CD4-positive, alpha-beta memory T cell (primary cell): ENCODE measurements at regions not wholly inside any gene's neighbourhood (a gene's known extent, or its start where the extent isn't known, plus 50 kb on each side); places are given as distances from the start of the nearest gene placed in this dataset.

Source experiments
- CTCF ChIA-PET: fragments of 350-600 bp; sonication (Branson Sonifier 250); formaldehyde crosslinking; loops from one replicate; lab custom pipeline; 2021; ENCODE audit warnings: inconsistent platforms; ENCODE audit not compliant: partially characterized antibody; lab: Charles Lee
- POLR2A ChIA-PET: fragments of 350-600 bp; sonication (Branson Sonifier 250); formaldehyde crosslinking; loops from one replicate; lab custom pipeline; 2021; ENCODE audit not compliant: partially characterized antibody; lab: Charles Lee
- DNase-seq, 5 donors: peaks; one replicate each; pipeline versions ENCODE4 v3.0.0 to v3.0.0-alpha.2; 2020 to 2022; ENCODE audit warnings: mixed read lengths in 1 of 5
- H3K27ac ChIP-seq: one replicate; pipeline ENCODE4 v1.7.0; 2013; ENCODE audit warnings: low read depth, low read length
- H3K27me3 ChIP-seq: 2 replicates; pipeline ENCODE4 v1.7.0; 2013; ENCODE audit warnings: mild to moderate bottlenecking, low read length, moderate library complexity; ENCODE audit not compliant: insufficient read depth
- H3K36me3 ChIP-seq: 2 replicates; pipeline ENCODE4 v1.7.0; 2013; ENCODE audit warnings: mild to moderate bottlenecking, low read length, moderate library complexity; ENCODE audit not compliant: insufficient read depth
- H3K4me1 ChIP-seq: 2 replicates; pipeline ENCODE4 v1.7.0; 2013; ENCODE audit warnings: mild to moderate bottlenecking, low read length, moderate library complexity; ENCODE audit not compliant: insufficient read depth
- H3K4me3 ChIP-seq, 2 donors: one replicate each; pipeline ENCODE4 v1.7.0; 2013; ENCODE audit warnings: low read length in 2 of 2, mild to moderate bottlenecking in 1 of 2
- H3K9me3 ChIP-seq, 2 donors: one replicate each; pipeline ENCODE4 v1.7.0; 2013; ENCODE audit warnings: low read length in 2 of 2, control low read depth in 1 of 2; ENCODE audit not compliant: control insufficient read depth in 1 of 2
- H3K27ac Mint-ChIP-seq, 7 donors: one replicate each; pipeline ENCODE4 v1.8.0; 2020 to 2021; ENCODE audit warnings: mixed read lengths in 7 of 7, mild to moderate bottlenecking in 6 of 7, inconsistent platforms in 3 of 7, moderate library complexity in 3 of 7
- H3K27me3 Mint-ChIP-seq, 2 donors: one replicate each; pipeline ENCODE4 v1.8.0; 2020 to 2021; ENCODE audit warnings: mixed read lengths in 2 of 2
- H3K36me3 Mint-ChIP-seq, 2 donors: one replicate each; pipeline ENCODE4 v1.8.0; 2020 to 2021; ENCODE audit warnings: mixed read lengths in 2 of 2, inconsistent platforms in 1 of 2, mild to moderate bottlenecking in 1 of 2
- H3K4me1 Mint-ChIP-seq, 4 donors: one replicate each; pipeline ENCODE4 v1.8.0; 2020 to 2021; ENCODE audit warnings: mixed read lengths in 4 of 4, mild to moderate bottlenecking in 1 of 4
- H3K4me3 Mint-ChIP-seq, 8 donors: one replicate each; pipeline ENCODE4 v1.8.0; 2020 to 2021; ENCODE audit warnings: mixed read lengths in 8 of 8, mild to moderate bottlenecking in 7 of 8, moderate library complexity in 6 of 8, inconsistent platforms in 3 of 8
- H3K9me3 Mint-ChIP-seq, 8 donors: one replicate each; pipeline ENCODE4 v1.8.0; 2020 to 2021; ENCODE audit warnings: mixed read lengths in 8 of 8, mild to moderate bottlenecking in 5 of 8, inconsistent platforms in 3 of 8, moderate library complexity in 1 of 8
- intact Hi-C: fragments of 100-400 bp; cut with micrococcal nuclease; formaldehyde crosslinking; loops from one replicate; pipeline ENCODE4 v1.15.1; 2023

DNA sequence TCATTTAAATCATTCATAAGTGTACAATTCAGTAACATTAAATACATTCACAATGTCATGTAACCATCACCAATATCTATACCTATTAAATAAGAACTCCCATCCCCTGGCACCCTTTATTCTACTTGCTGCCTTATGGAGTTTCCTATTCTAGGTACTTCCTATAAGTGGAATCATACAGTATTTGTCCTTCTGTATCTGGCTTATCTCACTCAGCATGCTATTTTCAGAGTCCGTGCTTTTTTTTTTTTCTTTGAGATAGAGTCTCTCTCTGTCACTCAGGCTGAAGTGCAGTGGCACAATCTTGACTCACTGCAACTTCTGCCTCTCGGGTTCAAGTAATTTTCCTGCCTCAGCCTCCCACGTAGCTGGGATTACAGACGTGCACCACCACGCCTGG, 67.9 kb upstream of the STOX2 start:
- Histone ChIP-seq H3K27me3 (no peaks in the 10 kb centered on the region), H3K4me3 (no peak overlapping the region), H3K4me1 (no peaks in the 10 kb centered on the region), H3K9me3 (no peaks in the 10 kb centered on the region), H3K36me3 (no peaks in the 10 kb centered on the region), H3K27ac (no peak overlapping the region)
- no peaks in the 10 kb centered on the region for H3K4me1 Mint-ChIP-seq
- H3K9me3 Mint-ChIP-seq = no peaks in the 10 kb centered on the region
- ChIA-PET POLR2A (no interaction called here), CTCF (no interaction called here)
- no peak for DNase-seq
- H3K36me3 Mint-ChIP-seq = no peaks in the 10 kb centered on the region
- no peak overlapping the region for H3K4me3 Mint-ChIP-seq
- no peak overlapping the region for H3K27ac Mint-ChIP-seq
- peaks cover 11 to 17% of the 10 kb centered on the region in 2 donors for H3K27me3 Mint-ChIP-seq
- intact Hi-C loops = no loop called here

DNA sequence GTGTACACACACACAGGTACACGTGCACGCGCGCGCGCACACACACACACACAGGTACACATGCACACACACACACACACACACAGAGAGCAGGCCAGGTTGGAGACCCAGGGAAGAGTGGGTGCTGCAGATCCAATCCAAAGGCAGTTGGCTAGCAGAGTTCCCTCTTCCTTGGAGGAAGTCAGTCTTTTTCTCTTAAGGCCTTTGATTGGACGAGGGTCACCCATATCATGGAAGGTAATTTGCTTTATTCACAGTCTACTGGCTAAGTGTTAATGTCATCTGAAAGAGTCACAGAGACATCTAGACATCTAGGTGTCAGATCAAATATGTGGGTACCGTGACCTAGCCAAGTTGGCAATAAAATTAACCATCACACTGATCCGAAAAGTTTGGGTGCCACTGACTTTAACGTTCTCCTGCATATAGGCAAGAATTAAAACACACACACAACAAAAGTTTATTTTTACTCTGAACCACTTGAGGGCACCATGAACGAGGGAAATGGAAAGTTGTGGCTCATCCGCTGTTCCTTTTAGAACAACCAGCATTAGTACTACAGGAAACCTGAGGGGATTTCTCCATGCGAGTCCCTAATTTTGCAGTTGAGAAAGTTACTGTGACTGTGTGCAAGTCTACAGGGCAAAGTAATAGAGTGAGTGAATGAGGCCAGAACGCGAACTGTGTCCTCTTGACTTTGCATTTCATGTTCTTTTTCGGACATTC, 66.0 kb upstream of the STOX2 start:
- H3K4me1 Mint-ChIP-seq = no peaks in the 10 kb centered on the region
- Histone ChIP-seq H3K9me3 (no peaks in the 10 kb centered on the region), H3K36me3 (no peaks in the 10 kb centered on the region), H3K27ac (no peak overlapping the region), H3K27me3 (no peaks in the 10 kb centered on the region), H3K4me3 (no peak overlapping the region), H3K4me1 (no peaks in the 10 kb centered on the region)
- H3K9me3 Mint-ChIP-seq = no peaks in the 10 kb centered on the region
- DNase-seq = no peak
- H3K36me3 Mint-ChIP-seq = no peaks in the 10 kb centered on the region
- ChIA-PET CTCF (no interaction called here), POLR2A (no interaction called here)
- no peak overlapping the region for H3K27ac Mint-ChIP-seq
- intact Hi-C loops = no loop called here
- H3K4me3 Mint-ChIP-seq = no peak overlapping the region
- H3K27me3 Mint-ChIP-seq = peaks cover 11 to 17% of the 10 kb centered on the region in 2 donors

DNA sequence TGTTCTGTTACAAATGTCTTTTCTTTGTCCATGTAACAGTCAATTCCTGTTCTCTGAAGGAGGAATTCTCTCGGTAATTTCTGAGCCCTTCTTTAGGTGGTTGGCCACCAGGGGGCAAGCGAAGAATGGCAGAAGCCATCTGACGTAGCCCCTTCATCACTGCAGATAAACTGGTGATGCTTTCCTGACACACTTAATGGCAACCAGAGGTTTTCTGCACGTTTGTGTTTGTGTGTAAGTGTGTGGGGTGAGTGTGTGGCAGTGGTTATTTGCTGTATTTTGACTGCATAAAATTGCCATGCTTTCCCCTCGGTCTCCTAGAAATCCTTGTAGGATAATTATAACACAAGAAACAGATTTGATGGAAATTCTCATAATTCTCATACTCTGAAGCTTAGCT, 64.8 kb upstream of the STOX2 start:
- Mint-ChIP-seq H3K36me3 (no peaks in the 10 kb centered on the region), H3K9me3 (no peaks in the 10 kb centered on the region), H3K4me1 (no peaks in the 10 kb centered on the region), H3K27ac (peak overlapping the region in 1 of 7 donors; percentile 15), H3K4me3 (no peak overlapping the region), H3K27me3 (peaks cover 13 to 23% of the 10 kb centered on the region in 2 donors)
- no peaks in the 10 kb centered on the region for H3K4me1 ChIP-seq
- DNase-seq = peak; percentile 43 to 49 (median 47)
- H3K4me3 ChIP-seq = no peak overlapping the region
- H3K27ac ChIP-seq = no peak overlapping the region
- H3K9me3 ChIP-seq = no peaks in the 10 kb centered on the region
- H3K27me3 ChIP-seq = no peaks in the 10 kb centered on the region
- ChIA-PET POLR2A (no interaction called here), CTCF (interaction anchor here (0.7 to 2.5 kb wide), 4 partner anchors 260 to 1233 kb away, joined by 3 to 9 read pairs (median 3); no protein-coding TSS in a partner anchor)
- H3K36me3 ChIP-seq = no peaks in the 10 kb centered on the region
- intact Hi-C loops = loop anchor here (10.0 kb wide), 2 partner anchors 366 to 1254 kb away; no protein-coding TSS in a partner anchor

DNA sequence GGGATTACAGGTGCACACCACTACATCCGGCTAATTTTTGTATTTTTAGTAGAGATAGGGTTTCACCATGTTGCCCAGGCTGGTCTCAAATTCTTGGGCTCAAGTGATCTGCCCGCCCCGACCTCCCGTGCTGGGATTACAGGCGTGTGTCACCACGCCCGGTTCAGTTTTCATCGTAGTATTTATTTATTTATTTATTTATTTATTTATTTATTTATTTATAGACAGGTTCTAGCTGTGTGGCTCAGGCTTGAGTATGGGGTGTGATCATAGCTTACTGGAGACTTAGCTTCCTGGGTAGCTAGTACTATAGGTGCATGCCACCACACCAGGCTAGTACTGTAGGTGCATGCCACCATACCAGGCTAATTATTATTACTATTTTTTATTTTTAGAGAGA, 64.1 kb upstream of the STOX2 start:
- intact Hi-C loops = loop anchor here (10.0 kb wide), 2 partner anchors 366 to 1254 kb away; no protein-coding TSS in a partner anchor
- Mint-ChIP-seq H3K4me1 (no peaks in the 10 kb centered on the region), H3K4me3 (no peak overlapping the region), H3K9me3 (peaks cover 0 to 1% (median 0%) of the 10 kb centered on the region in 8 donors), H3K27ac (no peak overlapping the region), H3K27me3 (peaks cover 12 to 24% of the 10 kb centered on the region in 2 donors), H3K36me3 (no peaks in the 10 kb centered on the region)
- CTCF ChIA-PET = interaction anchor here (0.7 to 2.5 kb wide), 6 partner anchors 14 to 1233 kb away, joined by 3 to 9 read pairs (median 3); no protein-coding TSS in a partner anchor
- H3K4me1 ChIP-seq = no peaks in the 10 kb centered on the region
- H3K27ac ChIP-seq = no peak overlapping the region
- H3K9me3 ChIP-seq = no peaks in the 10 kb centered on the region
- H3K36me3 ChIP-seq = no peaks in the 10 kb centered on the region
- no peak for DNase-seq
- no peaks in the 10 kb centered on the region for H3K27me3 ChIP-seq
- no peak overlapping the region for H3K4me3 ChIP-seq
- POLR2A ChIA-PET = no interaction called here

DNA sequence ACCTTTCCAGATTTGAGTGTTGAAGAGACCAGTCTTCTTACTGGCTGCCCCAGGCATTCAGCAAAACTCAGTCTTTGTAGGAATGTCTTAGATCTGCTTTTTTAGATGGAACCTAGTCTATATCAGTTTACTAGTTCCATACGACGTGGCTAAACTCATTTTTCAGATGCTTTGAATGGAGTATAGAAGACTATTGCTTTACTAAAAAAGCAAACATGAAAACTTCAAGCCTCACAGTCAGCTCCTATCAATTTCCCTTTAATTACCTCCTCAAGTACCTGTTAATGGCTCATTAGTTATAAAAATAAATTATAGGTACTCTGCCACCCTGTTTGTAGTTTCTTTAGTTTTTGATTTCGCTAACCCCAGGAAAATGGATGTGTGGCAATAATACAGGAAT, 63.0 kb upstream of the STOX2 start:
- H3K36me3 Mint-ChIP-seq = no peaks in the 10 kb centered on the region
- intact Hi-C loops = loop anchor here (10.0 kb wide), 2 partner anchors 367 to 1253 kb away; no protein-coding TSS in a partner anchor
- Histone ChIP-seq H3K4me3 (no peak overlapping the region), H3K9me3 (no peaks in the 10 kb centered on the region), H3K36me3 (no peaks in the 10 kb centered on the region), H3K4me1 (no peaks in the 10 kb centered on the region), H3K27me3 (no peaks in the 10 kb centered on the region), H3K27ac (no peak overlapping the region)
- POLR2A ChIA-PET = no interaction called here
- H3K27ac Mint-ChIP-seq = no peak overlapping the region
- no peak overlapping the region for H3K4me3 Mint-ChIP-seq
- H3K9me3 Mint-ChIP-seq = peaks cover 0 to 11% (median under 1%) of the 10 kb centered on the region in 8 donors
- CTCF ChIA-PET = interaction anchor here (1.6 to 2.5 kb wide), 2 partner anchors 325 to 409 kb away, joined by 6 to 9 read pairs; no protein-coding TSS in a partner anchor
- no peaks in the 10 kb centered on the region for H3K4me1 Mint-ChIP-seq
- DNase-seq = no peak
- H3K27me3 Mint-ChIP-seq = peaks cover 10 to 21% of the 10 kb centered on the region in 2 donors

DNA sequence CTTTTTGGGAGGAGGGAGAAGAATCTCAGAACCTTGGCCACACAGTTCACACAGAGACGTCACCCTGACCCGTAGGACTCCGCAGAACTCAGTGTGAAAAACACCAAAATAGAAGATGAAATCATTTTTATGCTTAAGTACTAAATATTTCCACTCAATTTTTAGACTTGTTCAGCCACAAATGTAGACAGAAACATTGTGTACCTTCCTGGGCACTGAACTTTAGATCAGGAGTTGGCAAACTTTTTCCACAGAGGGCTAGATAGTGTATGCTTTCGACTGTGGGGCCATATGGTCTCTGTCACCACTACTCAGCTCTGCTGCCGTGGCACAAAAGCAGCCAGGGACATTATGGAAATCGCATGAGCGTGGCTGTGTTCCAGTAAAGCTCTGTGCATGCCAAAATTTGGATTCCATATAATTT, 61.8 kb upstream of the STOX2 start:
- POLR2A ChIA-PET = no interaction called here

DNA sequence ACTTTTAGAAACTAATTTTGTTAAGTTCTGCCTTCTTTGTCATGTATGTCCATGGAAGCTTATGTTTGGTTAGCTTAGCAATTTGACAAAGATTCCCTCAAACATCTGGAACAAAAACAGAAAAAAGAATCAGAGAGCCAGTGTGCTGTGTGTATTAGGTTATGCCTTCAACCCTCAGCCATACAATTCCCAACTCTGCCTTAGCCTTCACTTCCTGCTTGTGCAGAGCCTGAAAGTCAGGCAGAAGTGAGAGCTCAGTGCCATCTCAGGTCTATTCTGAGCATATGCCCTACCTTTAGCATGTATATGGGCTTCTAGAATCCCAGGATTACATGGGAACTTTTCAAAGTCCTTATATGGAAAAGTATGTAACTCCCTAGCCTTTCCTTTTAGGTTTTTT, 58.2 kb upstream of the STOX2 start:
- Mint-ChIP-seq H3K4me1 (no peaks in the 10 kb centered on the region), H3K4me3 (no peak overlapping the region), H3K9me3 (peaks cover 0 to 11% (median 6%) of the 10 kb centered on the region in 8 donors), H3K36me3 (no peaks in the 10 kb centered on the region), H3K27me3 (peaks cover 20 to 30% of the 10 kb centered on the region in 2 donors), H3K27ac (no peak overlapping the region)
- H3K9me3 ChIP-seq = no peaks in the 10 kb centered on the region
- intact Hi-C loops = loop anchor here (10.0 kb wide), 2 partner anchors 372 to 1248 kb away; no protein-coding TSS in a partner anchor
- ChIA-PET CTCF (no interaction called here), POLR2A (no interaction called here)
- DNase-seq = no peak
- H3K4me3 ChIP-seq = no peak overlapping the region
- H3K4me1 ChIP-seq = no peaks in the 10 kb centered on the region
- no peak overlapping the region for H3K27ac ChIP-seq
- H3K36me3 ChIP-seq = no peaks in the 10 kb centered on the region
- no peaks in the 10 kb centered on the region for H3K27me3 ChIP-seq

More for the DNA sequence above, 61.8 kb upstream of the STOX2 start:
- Mint-ChIP-seq H3K27me3 (peaks cover 15 to 29% of the 10 kb centered on the region in 2 donors), H3K4me1 (no peaks in the 10 kb centered on the region), H3K36me3 (no peaks in the 10 kb centered on the region), H3K27ac (no peak overlapping the region), H3K9me3 (peaks cover 0 to 11% (median 4%) of the 10 kb centered on the region in 8 donors), H3K4me3 (no peak overlapping the region)
- Histone ChIP-seq H3K9me3 (no peaks in the 10 kb centered on the region), H3K27ac (no peak overlapping the region), H3K27me3 (no peaks in the 10 kb centered on the region), H3K36me3 (no peaks in the 10 kb centered on the region), H3K4me3 (no peak overlapping the region), H3K4me1 (no peaks in the 10 kb centered on the region)
- CTCF ChIA-PET = no interaction called here
- intact Hi-C loops = loop anchor here (10.0 kb wide), 2 partner anchors 368 to 1252 kb away; no protein-coding TSS in a partner anchor
- no peak for DNase-seq
